Neutrophil (primary cell): ENCODE measurements at regions not wholly inside any gene's neighbourhood (a gene's known extent, or its start where the extent isn't known, plus 50 kb on each side); places are given as distances from the start of the nearest gene placed in this dataset.

Experiments used
- H3K27ac ChIP-seq: fragments of 200-600 bp; sonication (generic); 2 replicates; pipeline ENCODE4 v1.5.1; 2016; ENCODE audit warnings: mild to moderate bottlenecking, moderate library complexity
- H3K27me3 ChIP-seq: fragments of 200-600 bp; sonication (generic); 2 replicates; pipeline ENCODE4 v1.6.0; 2016; ENCODE audit warnings: mild to moderate bottlenecking
- H3K36me3 ChIP-seq: fragments of 200-600 bp; sonication (generic); 2 replicates; pipeline ENCODE4 v1.5.1; 2017
- H3K4me1 ChIP-seq, 2 experiments: fragments of 200-600 bp in 1 of 2; sonication (generic) in 1 of 2; 1 replicate in 1 of 2; 2 replicates in 1 of 2; pipeline versions ENCODE4 v1.5.1 to v1.6.1; 2013 to 2016; ENCODE audit warnings: low read depth in 1 of 2, low read length in 1 of 2, mild to moderate bottlenecking in 1 of 2, moderate library complexity in 1 of 2; ENCODE audit not compliant: control insufficient read depth in 1 of 2, insufficient read depth in 1 of 2
- H3K4me3 ChIP-seq, 2 experiments: fragments of 200-600 bp in 1 of 2; sonication (generic) in 1 of 2; 1 replicate in 1 of 2; 2 replicates in 1 of 2; pipeline ENCODE4 v1.5.1; 2013 to 2016; ENCODE audit warnings: low read depth in 1 of 2, low read length in 1 of 2, mild to moderate bottlenecking in 1 of 2, moderate library complexity in 1 of 2
- H3K9me3 ChIP-seq: fragments of 200-600 bp; sonication (generic); 2 replicates; pipeline ENCODE4 v1.5.1; 2016
- CTCF ChIP-seq: fragments of 200-600 bp; sonication (generic); IDR thresholded peaks from 2 replicates; pipeline ENCODE4 v1.5.1; 2016; ENCODE audit warnings: antibody characterized with exemption

GRCh38 chr9:80369641-80370040, 797.9 kb downstream of the TLE4 start:
- H3K36me3 ChIP-seq, result no peaks in the 10 kb centered on the region
- no peaks in the 10 kb centered on the region for H3K27me3 ChIP-seq
- H3K9me3 ChIP-seq, result no peaks in the 10 kb centered on the region
- no peaks in the 10 kb centered on the region for H3K4me1 ChIP-seq
- no peak overlapping the region for H3K27ac ChIP-seq
- no peak for TF ChIP-seq CTCF
- H3K4me3 ChIP-seq, result no peak overlapping the region

DNA sequence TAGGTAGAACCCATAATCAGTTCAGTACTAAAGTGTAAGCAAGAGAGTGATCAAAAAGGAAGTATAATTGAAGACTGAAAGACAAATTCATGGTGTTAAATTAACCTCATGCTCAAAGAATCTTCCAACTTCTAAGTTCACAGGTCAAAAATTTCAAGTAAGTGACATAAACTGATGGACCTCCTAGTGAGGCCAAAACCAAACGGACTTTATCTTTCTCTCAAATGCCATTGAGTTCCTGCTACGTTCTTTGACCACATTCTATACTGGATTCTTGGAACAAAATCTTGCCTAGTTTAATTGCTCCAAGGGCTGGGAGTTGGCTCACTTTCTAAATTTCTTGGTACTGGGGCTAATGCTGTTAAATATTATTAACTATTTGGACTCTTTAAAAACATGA, 794.9 kb downstream of the TLE4 start:
- Histone ChIP-seq H3K27ac (no peak overlapping the region), H3K27me3 (no peaks in the 10 kb centered on the region), H3K36me3 (no peaks in the 10 kb centered on the region), H3K9me3 (no peaks in the 10 kb centered on the region), H3K4me3 (no peak overlapping the region), H3K4me1 (no peaks in the 10 kb centered on the region)
- TF ChIP-seq CTCF, result no peak

GRCh38 chr9:80359941-80360881, 788.4 kb downstream of the TLE4 start:
- no peaks in the 10 kb centered on the region for H3K9me3 ChIP-seq
- no peak for TF ChIP-seq CTCF
- no peak overlapping the region for H3K4me3 ChIP-seq
- no peaks in the 10 kb centered on the region for H3K4me1 ChIP-seq
- H3K27me3 ChIP-seq, result no peaks in the 10 kb centered on the region
- H3K27ac ChIP-seq, result no peak overlapping the region
- no peaks in the 10 kb centered on the region for H3K36me3 ChIP-seq

- TF ChIP-seq CTCF, result no peak
- no peaks in the 10 kb centered on the region for H3K4me1 ChIP-seq
- no peak overlapping the region for H3K4me3 ChIP-seq
- H3K27ac ChIP-seq, result no peak overlapping the region
- H3K9me3 ChIP-seq, result no peaks in the 10 kb centered on the region
- H3K27me3 ChIP-seq, result no peaks in the 10 kb centered on the region
- no peaks in the 10 kb centered on the region for H3K36me3 ChIP-seq
Measured at GRCh38 chr9:80359291-80359690, 787.5 kb downstream of the TLE4 start.

DNA sequence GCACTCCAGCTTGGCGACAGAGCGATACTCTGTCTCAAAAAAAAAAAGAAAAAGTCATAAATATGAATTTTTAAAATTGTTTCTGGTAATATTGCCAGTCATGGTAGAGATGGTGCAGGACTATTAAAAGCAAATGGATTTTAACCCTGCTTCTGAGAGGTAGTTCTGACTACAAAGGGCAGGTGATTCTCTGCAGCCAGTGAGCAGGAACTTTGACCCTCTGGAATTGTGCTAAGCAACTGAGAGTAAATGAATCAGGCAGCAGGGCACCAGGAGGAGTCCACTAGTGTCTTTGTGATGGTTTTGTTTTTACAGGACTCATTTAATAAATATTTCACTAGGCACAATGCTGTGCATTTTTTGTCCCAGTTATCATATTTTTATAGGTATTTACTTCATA, 781.2 kb downstream of the TLE4 start:
- Histone ChIP-seq H3K27ac (no peak overlapping the region), H3K4me1 (no peaks in the 10 kb centered on the region), H3K9me3 (no peaks in the 10 kb centered on the region), H3K36me3 (no peaks in the 10 kb centered on the region), H3K4me3 (no peak overlapping the region), H3K27me3 (no peaks in the 10 kb centered on the region)
- TF ChIP-seq CTCF, result no peak
